Gastroesophageal sphincter (tissue), 4 donors: ENCODE measurements at regions not wholly inside any gene's neighbourhood (a gene's known extent, or its start where the extent isn't known, plus 50 kb on each side); places are given as distances from the start of the nearest gene placed in this dataset.

Experiments used
- ATAC-seq: fragments of 150-250 bp; one replicate; pipeline ENCODE4 v1.9.1; 2016; ENCODE audit warnings: mild to moderate bottlenecking, moderate library complexity
- H3K27ac ChIP-seq, 4 donors: fragments of 200-600 bp; sonication (generic) in 3 of 4; 1 replicate in 3 of 4; 2 replicates in 1 of 4; pipeline ENCODE4 v1.5.1; 2016 to 2019
- H3K27me3 ChIP-seq: fragments of 200-600 bp; sonication (generic); one replicate; pipeline ENCODE4 v1.5.1; 2019
- H3K36me3 ChIP-seq, 2 donors: fragments of 200-600 bp; sonication (generic); one replicate each; pipeline ENCODE4 v1.5.1; 2019; ENCODE audit warnings: control low read depth in 1 of 2
- H3K4me1 ChIP-seq, 3 donors: fragments of 200-600 bp; sonication (generic); 1 replicate in 2 of 3; 2 replicates in 1 of 3; pipeline ENCODE4 v1.5.1; 2016 to 2019; ENCODE audit warnings: control low read depth in 2 of 3
- H3K4me3 ChIP-seq, 2 donors: fragments of 200-600 bp; sonication (generic); one replicate each; pipeline ENCODE4 v1.5.1; 2019; ENCODE audit warnings: mild to moderate bottlenecking in 1 of 2, moderate library complexity in 1 of 2
- H3K9me3 ChIP-seq, 3 donors: fragments of 200-600 bp; sonication (generic); one replicate each; pipeline ENCODE4 v1.5.1; 2017 to 2019; ENCODE audit warnings: control low read depth in 2 of 3
- CTCF ChIP-seq, 4 experiments: fragments of 200-600 bp in 2 of 4; fragments of 450-650 bp in 2 of 4; sonication (generic) in 1 of 4; IDR thresholded peaks; one replicate each; pipeline ENCODE4 v1.5.1; 2017 to 2019; ENCODE audit warnings: antibody characterized with exemption in 4 of 4, mild to moderate bottlenecking in 2 of 4, moderate library complexity in 2 of 4
- EP300 ChIP-seq: sonication (generic); formaldehyde crosslinking; IDR thresholded peaks from one replicate; pipeline ENCODE4 v1.6.1; 2017; ENCODE audit warnings: antibody characterized with exemption, mild to moderate bottlenecking
- POLR2A ChIP-seq, 2 donors: fragments of 450-650 bp; IDR thresholded peaks; one replicate each; pipeline ENCODE4 v1.6.1; 2017; ENCODE audit warnings: antibody characterized with exemption in 2 of 2, mild to moderate bottlenecking in 2 of 2, moderate library complexity in 1 of 2
- POLR2AphosphoS5 ChIP-seq: sonication (generic); formaldehyde crosslinking; IDR thresholded peaks from one replicate; pipeline ENCODE4 v1.6.1; 2017; ENCODE audit warnings: antibody characterized with exemption
- WGBS, 2 donors: methylation state at CpG; one replicate each; pipeline ENCODE4 v1.1.5; 2018; ENCODE audit warnings: low coverage in 1 of 2; 5-methylcytosine and 5-hydroxymethylcytosine counted together

GRCh38 chr13:99636728-99637353 lies 135.6 kb downstream of the TM9SF2 start:
- no peaks in the 10 kb centered on the region for H3K27me3 ChIP-seq
- H3K4me1 ChIP-seq = peaks cover 0 to 5% (median 0%) of the 10 kb centered on the region in 3 donors
- H3K9me3 ChIP-seq = no peaks in the 10 kb centered on the region
- 97 to 100% methylated on average over 3 to 4 of the region's 7 CpGs for WGBS, 2 donors
- no peak for TF ChIP-seq CTCF (IDR thresholded peaks at IDR 0.05)
- TF ChIP-seq POLR2AphosphoS5 = no peak
- no peaks in the 10 kb centered on the region for H3K36me3 ChIP-seq
- H3K27ac ChIP-seq = no peak overlapping the region
- no peak for ATAC-seq
- no peak overlapping the region for H3K4me3 ChIP-seq

GRCh38 chr13:99636306-99636705 lies 135.0 kb downstream of the TM9SF2 start:
- Histone ChIP-seq H3K9me3 (no peaks in the 10 kb centered on the region), H3K36me3 (no peaks in the 10 kb centered on the region), H3K27me3 (no peaks in the 10 kb centered on the region), H3K4me1 (peaks cover 0 to 7% (median 0%) of the 10 kb centered on the region in 3 donors), H3K4me3 (no peak overlapping the region), H3K27ac (no peak overlapping the region)
- WGBS, 2 donors = 83 to 100% methylated on average over 1 of the region's 1 CpG
- TF ChIP-seq POLR2A (IDR thresholded peaks at IDR 0.05) = no peak
- no peak for TF ChIP-seq CTCF (IDR thresholded peaks at IDR 0.05)
- no peak for TF ChIP-seq POLR2AphosphoS5
- TF ChIP-seq EP300 = no peak
- ATAC-seq = no peak

GRCh38 chr13:99634672-99635071 lies 133.4 kb downstream of the TM9SF2 start:
- no peaks in the 10 kb centered on the region for H3K9me3 ChIP-seq
- no peaks in the 10 kb centered on the region for H3K27me3 ChIP-seq
- H3K27ac ChIP-seq = no peak overlapping the region
- TF ChIP-seq POLR2A (IDR thresholded peaks at IDR 0.05) = no peak
- no peak for TF ChIP-seq CTCF (IDR thresholded peaks at IDR 0.05)
- no peak for TF ChIP-seq EP300
- TF ChIP-seq POLR2AphosphoS5 = no peak
- 85% methylated on average over 7 of the region's 7 CpGs; no CpG with 5 or more reads in 1 of the 2 donors for WGBS, 2 donors
- no peak for ATAC-seq
- H3K36me3 ChIP-seq = no peaks in the 10 kb centered on the region
- peaks cover 0 to 24% (median 4%) of the 10 kb centered on the region in 3 donors for H3K4me1 ChIP-seq
- no peak overlapping the region for H3K4me3 ChIP-seq

- Histone ChIP-seq H3K9me3 (no peaks in the 10 kb centered on the region), H3K36me3 (no peaks in the 10 kb centered on the region), H3K27me3 (no peaks in the 10 kb centered on the region), H3K27ac (peak overlapping the region in 3 of 4 donors; percentile 24 to 67 (median 43)), H3K4me1 (peaks cover 0 to 59% (median 5%) of the 10 kb centered on the region in 3 donors), H3K4me3 (no peak overlapping the region)
- TF ChIP-seq EP300 (no peak), POLR2A (IDR thresholded peaks at IDR 0.05) (no peak), CTCF (IDR thresholded peaks at IDR 0.05) (no peak), POLR2AphosphoS5 (no peak)
- ATAC-seq = peak; percentile 71
- 32 to 35% methylated on average over 2 to 3 of the region's 3 CpGs for WGBS, 2 donors
Measured at GRCh38 chr13:99630269-99630898, 129.1 kb downstream of the TM9SF2 start.

- Histone ChIP-seq H3K9me3 (no peaks in the 10 kb centered on the region), H3K36me3 (no peaks in the 10 kb centered on the region), H3K4me1 (peaks cover 0 to 59% (median 5%) of the 10 kb centered on the region in 3 donors), H3K4me3 (no peak overlapping the region), H3K27ac (peak overlapping the region in 3 of 4 donors; percentile 24 to 67 (median 43)), H3K27me3 (no peaks in the 10 kb centered on the region)
- TF ChIP-seq POLR2AphosphoS5 (no peak), POLR2A (IDR thresholded peaks at IDR 0.05) (no peak), CTCF (IDR thresholded peaks at IDR 0.05) (no peak), EP300 (no peak)
- WGBS, 2 donors = 89% methylated on average over 3 of the region's 5 CpGs; no CpG with 5 or more reads in 1 of the 2 donors
- no peak for ATAC-seq
Measured at GRCh38 chr13:99629641-99630040, 128.4 kb downstream of the TM9SF2 start.
